ENCODE measurements at regions not wholly inside any gene's neighbourhood (a gene's known extent, or its start where the extent isn't known, plus 50 kb on each side); places are given as distances from the start of the nearest gene placed in this dataset.
"Not testable (repeated sequence)": the region's sequence is repeated elsewhere in the genome, so short reads cannot be mapped to it uniquely, and the experiment has no call there.

- no peak for DNase-seq
These were observed 1099.7 kb downstream of the SUCLG1 start for GRCh38 chr2:83359336-83359735.

- no peak for DNase-seq
These were observed 1116.2 kb downstream of the SUCLG1 start for GRCh38 chr2:83342860-83343329.

GRCh38 chr2:83340424-83340823 lies 1118.7 kb downstream of the SUCLG1 start:
- no peak for DNase-seq

- not testable (repeated sequence) for DNase-seq
These were observed 1119.1 kb downstream of the SUCLG1 start for GRCh38 chr2:83339942-83340341.

GRCh38 chr2:83331810-83332209 lies 1127.3 kb downstream of the SUCLG1 start:
- DNase-seq, result no peak

- DNase-seq, result no peak
These were observed 1136.0 kb downstream of the SUCLG1 start for GRCh38 chr2:83323038-83323437.

- DNase-seq, result no peak
These were observed 1139.0 kb downstream of the SUCLG1 start for GRCh38 chr2:83320053-83320452.

- DNase-seq, result no peak
These were observed 1153.2 kb downstream of the SUCLG1 start for GRCh38 chr2:83305758-83306378.

GRCh38 chr2:83291083-83291482 lies 1168.0 kb downstream of the SUCLG1 start:
- DNase-seq, result no peak

GRCh38 chr2:83282841-83283240 lies 1176.2 kb downstream of the SUCLG1 start:
- no peak for DNase-seq

GRCh38 chr2:83282043-83282795 lies 1176.9 kb downstream of the SUCLG1 start:
- no peak for DNase-seq

GRCh38 chr2:83280391-83280790 lies 1178.7 kb downstream of the SUCLG1 start:
- no peak for DNase-seq

- no peak for DNase-seq
These were observed 1185.8 kb downstream of the SUCLG1 start for GRCh38 chr2:83273322-83273721.

- no peak for DNase-seq
These were observed 1197.4 kb downstream of the SUCLG1 start for GRCh38 chr2:83261591-83262136.

GRCh38 chr2:83253848-83254247 lies 1205.2 kb downstream of the SUCLG1 start:
- DNase-seq, result no peak

GRCh38 chr2:83251321-83251872 lies 1207.7 kb downstream of the SUCLG1 start:
- no peak for DNase-seq

- DNase-seq, result not testable (repeated sequence)
These were observed 1213.1 kb downstream of the SUCLG1 start for GRCh38 chr2:83245806-83246537.

- no peak for DNase-seq
These were observed 1218.5 kb downstream of the SUCLG1 start for GRCh38 chr2:83240611-83241010.

GRCh38 chr2:83238111-83238510 lies 1221.0 kb downstream of the SUCLG1 start:
- no peak for DNase-seq

- DNase-seq, result no peak
These were observed 1224.8 kb downstream of the SUCLG1 start for GRCh38 chr2:83234246-83234645.

- no peak for DNase-seq
These were observed 1225.3 kb downstream of the SUCLG1 start for GRCh38 chr2:83233781-83234180.

- DNase-seq, result no peak
These were observed 1225.8 kb downstream of the SUCLG1 start for GRCh38 chr2:83233326-83233725.

GRCh38 chr2:83229443-83229842 lies 1229.6 kb downstream of the SUCLG1 start:
- DNase-seq, result no peak
